ENCODE measurements at regions not wholly inside any gene's neighbourhood (a gene's known extent, or its start where the extent isn't known, plus 50 kb on each side); places are given as distances from the start of the nearest gene placed in this dataset.

DNA sequence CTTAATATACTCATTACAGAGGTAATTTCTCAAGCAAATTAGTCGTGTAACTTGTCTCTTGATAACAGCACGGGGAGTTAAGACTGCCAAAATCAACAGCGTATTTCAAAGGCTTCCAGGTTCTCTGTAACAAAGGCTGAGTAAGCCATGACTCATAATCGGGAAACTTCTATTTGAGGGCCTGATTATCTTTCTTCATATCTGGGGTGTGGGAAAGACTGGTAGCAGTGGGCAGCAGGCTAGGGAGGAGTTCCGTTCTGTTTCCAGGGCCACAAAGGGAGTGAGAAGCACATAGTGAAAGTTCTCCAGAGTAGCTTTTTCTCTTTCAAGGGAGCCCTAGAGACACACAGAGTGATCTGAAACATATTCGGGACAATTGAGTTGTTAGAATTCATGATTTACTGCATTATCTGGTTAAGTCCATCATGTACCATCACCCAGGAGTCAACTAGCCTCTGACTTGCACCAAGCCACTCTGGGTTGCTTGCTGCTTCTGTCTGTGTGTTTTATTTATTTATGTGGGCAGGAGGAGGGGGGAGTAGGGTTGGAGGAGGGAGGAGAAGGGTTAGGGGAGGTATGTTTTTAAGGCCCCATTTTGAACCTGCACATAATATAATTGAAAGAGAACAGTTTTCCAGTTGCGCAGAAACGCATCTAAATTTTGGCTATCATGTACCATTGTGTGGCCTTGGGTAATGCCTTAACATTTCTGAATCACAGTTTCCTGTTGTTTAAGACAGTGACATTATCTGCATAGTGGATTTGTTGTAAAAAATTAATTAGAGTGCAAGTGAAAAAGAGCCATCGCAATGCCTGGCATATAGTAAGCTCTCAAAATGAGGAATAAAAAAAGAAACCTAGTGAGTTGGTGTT, 80.5 kb upstream of the ITPRID2 start (continued):
- TF ChIP-seq RBAK (tag by site-specific recombination; IDR thresholded peaks at IDR 0.05) (no peak), ZNF654 (tag by site-specific recombination; IDR thresholded peaks at IDR 0.05; ENCODE audit: low read depth) (no peak), SALL2 (tag by site-specific recombination; IDR thresholded peaks at IDR 0.05; ENCODE audit: borderline replicate concordance) (no peak), ZNF223 (tag by site-specific recombination; IDR thresholded peaks at IDR 0.05) (no peak), ZNF624 (tag by site-specific recombination; IDR thresholded peaks at IDR 0.05) (no peak), ZSCAN16 (tag by site-specific recombination; IDR thresholded peaks at IDR 0.05) (no peak), ZBTB26 (tag by site-specific recombination; optimal IDR thresholded peaks at IDR 0.05) (no peak), ZNF76 (tag by site-specific recombination; IDR thresholded peaks at IDR 0.05; ENCODE audit: borderline replicate concordance, low read depth) (no peak), ZNF138 (tag by site-specific recombination; IDR thresholded peaks at IDR 0.05; ENCODE audit: borderline replicate concordance) (no peak), KLF7 (tag by site-specific recombination; IDR thresholded peaks at IDR 0.05; ENCODE audit: borderline replicate concordance) (no peak), MYNN (tag by site-specific recombination; IDR thresholded peaks at IDR 0.05; ENCODE audit: borderline replicate concordance) (no peak), ZFHX2 (tag by site-specific recombination; conservative IDR thresholded peaks at IDR 0.05) (peak; percentile 13; the same call in 1 of the 2 replicates), GLI2 (tag by site-specific recombination; IDR thresholded peaks at IDR 0.05; ENCODE audit: borderline replicate concordance, low read depth) (0 out of 2 replicates have a peak, but pooled peaks have one; percentile 21), ZXDB (tag by site-specific recombination; IDR thresholded peaks at IDR 0.05) (peak; percentile 39; the same call in 1 of the 2 replicates), TRIM28 (IDR thresholded peaks at IDR 0.05; ENCODE audit: borderline replicate concordance, low read length) (peak; percentile 70), ZNF555 (tag by site-specific recombination; conservative IDR thresholded peaks at IDR 0.05) (no peak), FEZF1 (tag by site-specific recombination; IDR thresholded peaks at IDR 0.05) (no peak), ZSCAN30 (tag by site-specific recombination; IDR thresholded peaks at IDR 0.05) (no peak), KLF1 (tag by site-specific recombination; IDR thresholded peaks at IDR 0.05) (no peak), ZNF335 (tag by site-specific recombination; conservative IDR thresholded peaks at IDR 0.05) (peak; percentile 41), ZNF133 (tag by site-specific recombination; IDR thresholded peaks at IDR 0.05) (no peak), SP2 (tag by site-specific recombination; IDR thresholded peaks at IDR 0.05) (no peak), ZNF48 (tag by site-specific recombination; IDR thresholded peaks at IDR 0.05) (no peak), ZNF404 (tag by site-specific recombination; IDR thresholded peaks at IDR 0.05) (no peak), ZNF394 (tag by site-specific recombination; IDR thresholded peaks at IDR 0.05; ENCODE audit: borderline replicate concordance) (0 out of 2 replicates have a peak, but pooled peaks have one; percentile 19), ZNF354C (tag by site-specific recombination; IDR thresholded peaks at IDR 0.05; ENCODE audit: borderline replicate concordance, low read depth) (no peak), ZNF114 (tag by site-specific recombination; IDR thresholded peaks at IDR 0.05) (no peak), HOXD13 (CRISPR knock-in tag; IDR thresholded peaks at IDR 0.05; ENCODE audit: borderline replicate concordance) (no peak), BCL11B (tag by site-specific recombination; IDR thresholded peaks at IDR 0.05; ENCODE audit: low read depth) (no peak), IKZF3 (tag by site-specific recombination; IDR thresholded peaks at IDR 0.05) (peak; percentile 61), YY1 (tag by site-specific recombination; IDR thresholded peaks at IDR 0.05) (no peak), ZNF155 (tag by site-specific recombination; IDR thresholded peaks at IDR 0.05) (no peak), GFI1B (tag by site-specific recombination; IDR thresholded peaks at IDR 0.05) (no peak)
- TF ChIP-seq, protein P1, sequence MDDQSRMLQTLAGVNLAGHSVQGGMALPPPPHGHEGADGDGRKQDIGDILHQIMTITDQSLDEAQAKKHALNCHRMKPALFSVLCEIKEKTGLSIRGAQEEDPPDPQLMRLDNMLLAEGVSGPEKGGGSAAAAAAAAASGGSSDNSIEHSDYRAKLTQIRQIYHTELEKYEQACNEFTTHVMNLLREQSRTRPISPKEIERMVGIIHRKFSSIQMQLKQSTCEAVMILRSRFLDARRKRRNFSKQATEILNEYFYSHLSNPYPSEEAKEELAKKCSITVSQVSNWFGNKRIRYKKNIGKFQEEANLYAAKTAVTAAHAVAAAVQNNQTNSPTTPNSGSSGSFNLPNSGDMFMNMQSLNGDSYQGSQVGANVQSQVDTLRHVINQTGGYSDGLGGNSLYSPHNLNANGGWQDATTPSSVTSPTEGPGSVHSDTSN (CRISPR knock-in tag; IDR thresholded peaks at IDR 0.05), result no peak
- TF ChIP-seq, protein P2, sequence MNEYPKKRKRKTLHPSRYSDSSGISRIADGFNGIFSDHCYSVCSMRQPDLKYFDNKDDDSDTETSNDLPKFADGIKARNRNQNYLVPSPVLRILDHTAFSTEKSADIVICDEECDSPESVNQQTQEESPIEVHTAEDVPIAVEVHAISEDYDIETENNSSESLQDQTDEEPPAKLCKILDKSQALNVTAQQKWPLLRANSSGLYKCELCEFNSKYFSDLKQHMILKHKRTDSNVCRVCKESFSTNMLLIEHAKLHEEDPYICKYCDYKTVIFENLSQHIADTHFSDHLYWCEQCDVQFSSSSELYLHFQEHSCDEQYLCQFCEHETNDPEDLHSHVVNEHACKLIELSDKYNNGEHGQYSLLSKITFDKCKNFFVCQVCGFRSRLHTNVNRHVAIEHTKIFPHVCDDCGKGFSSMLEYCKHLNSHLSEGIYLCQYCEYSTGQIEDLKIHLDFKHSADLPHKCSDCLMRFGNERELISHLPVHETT (tag by site-specific recombination; IDR thresholded peaks at IDR 0.05), result no peak
- TF ChIP-seq, protein P3, sequence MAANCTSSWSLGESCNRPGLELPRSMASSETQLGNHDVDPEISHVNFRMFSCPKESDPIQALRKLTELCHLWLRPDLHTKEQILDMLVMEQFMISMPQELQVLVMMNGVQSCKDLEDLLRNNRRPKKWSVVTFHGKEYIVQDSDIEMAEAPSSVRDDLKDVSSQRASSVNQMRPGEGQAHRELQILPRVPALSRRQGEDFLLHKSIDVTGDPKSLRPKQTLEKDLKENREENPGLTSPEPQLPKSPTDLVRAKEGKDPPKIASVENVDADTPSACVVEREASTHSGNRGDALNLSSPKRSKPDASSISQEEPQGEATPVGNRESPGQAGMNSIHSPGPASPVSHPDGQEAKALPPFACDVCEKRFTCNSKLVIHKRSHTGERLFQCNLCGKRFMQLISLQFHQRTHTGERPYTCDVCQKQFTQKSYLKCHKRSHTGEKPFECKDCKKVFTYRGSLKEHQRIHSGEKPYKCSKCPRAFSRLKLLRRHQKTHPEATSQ (tag by site-specific recombination; IDR thresholded peaks at IDR 0.05), result no peak

Measured in HEK293 (cell line).